HG03469 (cell line): ENCODE measurements at regions not wholly inside any gene's neighbourhood (a gene's known extent, or its start where the extent isn't known, plus 50 kb on each side); places are given as distances from the start of the nearest gene placed in this dataset.
"Not testable (repeated sequence)": the region's sequence is repeated elsewhere in the genome, so short reads cannot be mapped to it uniquely, and the experiment has no call there.

Experiments used
- ATAC-seq: cut with Tn5 transposase; IDR thresholded peaks from one replicate; pipeline ENCODE4 v1.9.1; 2021; ENCODE audit warnings: mild to moderate bottlenecking, moderate library complexity, moderate number of reproducible peaks; ENCODE audit not compliant: unreplicated experiment

DNA sequence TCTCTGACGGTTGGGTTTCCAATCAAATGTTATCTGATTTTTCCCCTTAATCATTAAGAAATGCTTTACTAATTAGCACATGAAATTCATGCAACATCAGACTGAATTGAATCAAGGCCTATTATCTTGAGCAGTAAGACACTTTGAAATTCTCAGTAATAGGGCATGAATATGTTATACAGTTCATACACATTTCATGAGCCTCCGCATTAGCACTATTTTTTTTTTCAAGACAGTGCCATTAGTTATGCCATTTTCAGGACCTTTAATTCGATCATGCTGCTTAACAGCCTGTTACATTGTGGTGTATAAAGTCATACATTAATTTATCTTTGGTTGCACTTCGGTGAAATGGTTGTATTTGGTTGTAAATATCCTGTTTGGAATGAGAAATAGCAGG lies 862.6 kb upstream of the GOT2 start:
- no peak for ATAC-seq

- ATAC-seq: no peak
Measured at GRCh38 chr16:59593194-59593661, 859.1 kb upstream of the GOT2 start.

- no peak for ATAC-seq
Measured at GRCh38 chr16:59591480-59591879, 857.4 kb upstream of the GOT2 start.

DNA sequence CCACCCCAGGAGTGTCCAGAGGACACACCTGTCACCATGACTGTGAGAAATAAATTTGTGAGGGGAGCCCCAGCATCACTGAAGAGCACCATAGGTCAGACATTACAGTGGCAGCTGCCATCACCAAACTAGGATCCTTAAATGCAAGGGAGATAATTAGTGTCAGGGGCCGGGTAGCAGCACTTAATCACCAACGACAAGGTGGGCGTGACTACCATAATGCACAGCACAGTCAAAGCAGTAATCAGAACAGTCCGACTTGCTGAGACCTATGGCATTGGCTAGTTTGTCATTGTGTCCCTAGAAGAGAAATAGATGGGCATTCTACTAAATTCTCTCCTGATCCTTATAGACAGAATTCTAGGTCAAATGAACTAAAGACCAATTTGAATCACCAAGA lies 856.7 kb upstream of the GOT2 start:
- ATAC-seq: no peak

GRCh38 chr16:59586331-59586730 lies 852.2 kb upstream of the GOT2 start:
- no peak for ATAC-seq

- no peak for ATAC-seq
Measured at GRCh38 chr16:59574296-59574695, 840.2 kb upstream of the GOT2 start.

GRCh38 chr16:59573528-59574271 lies 839.6 kb upstream of the GOT2 start:
- no peak for ATAC-seq

DNA sequence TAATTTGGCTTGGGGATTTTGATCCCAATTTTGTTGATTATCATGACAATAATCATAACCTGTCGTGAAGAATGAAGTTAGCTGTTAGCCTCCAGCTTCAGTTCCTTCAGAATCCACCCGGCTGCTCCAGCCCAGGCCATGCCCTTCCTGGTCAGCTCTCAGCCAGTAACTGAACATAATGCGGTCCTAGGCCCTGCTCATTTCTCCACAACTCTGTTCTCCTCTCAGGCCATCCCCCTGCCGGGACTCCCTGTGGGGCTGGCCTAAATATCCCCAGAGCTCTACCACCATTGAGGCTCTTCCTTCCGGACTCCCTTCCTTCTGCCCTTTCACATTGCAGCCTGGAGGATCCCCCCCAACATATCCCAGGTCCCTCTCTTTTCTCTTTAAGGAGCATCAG lies 833.4 kb upstream of the GOT2 start:
- ATAC-seq: no peak

DNA sequence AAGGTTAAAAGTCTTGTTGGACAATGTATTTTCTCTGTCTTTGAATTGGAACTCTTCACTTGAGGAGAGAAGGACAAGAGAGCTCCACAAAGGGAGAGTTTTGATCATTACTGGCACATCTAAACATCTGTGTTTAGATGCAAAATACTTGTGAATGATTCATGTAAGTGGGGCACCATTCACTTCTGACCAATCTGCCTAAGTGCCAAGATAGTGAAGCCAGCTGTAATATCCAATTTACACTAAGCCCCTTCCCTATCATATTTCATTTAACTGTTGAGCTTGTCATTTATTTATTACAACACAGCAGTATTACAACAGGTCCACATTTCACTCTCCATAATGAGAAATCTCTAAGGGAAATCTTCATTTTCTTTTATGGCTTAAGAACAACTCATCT lies 832.3 kb upstream of the GOT2 start:
- ATAC-seq: no peak

- ATAC-seq: no peak
Measured at GRCh38 chr16:59558679-59559078, 824.6 kb upstream of the GOT2 start.

DNA sequence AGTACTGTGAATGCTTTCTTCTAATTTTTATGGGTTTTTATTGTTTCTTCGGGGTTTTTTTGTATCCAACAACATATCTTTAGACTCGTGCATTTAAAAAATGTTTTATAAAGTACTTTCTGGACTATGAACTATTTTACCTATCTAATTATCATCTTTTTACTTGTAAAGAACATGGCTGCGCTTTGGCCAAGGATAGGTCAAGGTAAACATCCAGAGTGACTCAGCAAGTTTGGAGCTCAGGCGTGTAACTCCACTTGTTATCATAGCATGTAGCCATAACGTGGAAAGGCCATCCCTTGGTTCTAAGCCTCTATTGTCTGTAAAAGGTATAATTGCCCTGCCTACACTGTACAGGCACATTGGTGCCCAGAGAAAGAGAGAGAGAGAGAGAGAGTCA lies 818.0 kb upstream of the GOT2 start:
- ATAC-seq: no peak

GRCh38 chr16:59545721-59546120 lies 811.6 kb upstream of the GOT2 start:
- ATAC-seq: no peak

DNA sequence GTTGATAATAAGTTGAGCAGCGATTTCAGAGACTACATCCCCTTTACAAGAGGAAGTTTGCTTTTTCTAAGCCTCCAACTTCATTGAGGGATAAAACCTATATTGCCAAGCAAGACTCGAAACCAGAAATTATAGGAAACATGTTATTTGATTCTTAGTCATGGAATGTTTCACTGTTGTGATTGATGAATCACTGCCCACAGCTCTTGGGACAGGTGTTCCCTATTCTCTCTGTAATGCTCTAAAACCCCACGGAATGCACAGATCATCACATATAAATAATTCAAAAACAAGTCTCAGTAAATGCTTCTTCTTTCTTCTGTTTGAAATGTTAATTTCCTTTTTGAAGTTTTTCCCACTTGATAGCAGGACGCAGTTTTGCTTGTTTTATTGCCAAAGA lies 809.5 kb upstream of the GOT2 start:
- no peak for ATAC-seq

- no peak for ATAC-seq
Measured at GRCh38 chr16:59540621-59541020, 806.5 kb upstream of the GOT2 start.

DNA sequence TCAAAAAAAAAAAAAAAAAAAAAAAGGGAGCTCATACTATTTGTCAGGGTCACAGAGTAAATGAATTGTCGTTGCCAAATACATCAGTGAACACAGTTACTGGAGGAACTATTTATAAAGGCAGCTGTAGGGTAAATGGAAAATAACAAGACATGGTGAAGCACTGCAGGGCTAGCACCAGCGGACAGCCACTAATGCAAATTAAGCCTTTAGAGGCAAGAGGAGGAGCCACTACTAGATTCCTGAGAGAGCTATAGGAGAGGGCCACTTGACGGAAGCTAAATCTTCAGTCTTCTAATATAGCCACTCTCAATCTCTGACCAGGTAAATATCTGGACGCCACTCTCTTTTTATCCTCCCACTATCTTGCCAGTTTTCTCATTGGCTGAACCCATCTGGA lies 801.2 kb upstream of the GOT2 start:
- ATAC-seq: no peak

DNA sequence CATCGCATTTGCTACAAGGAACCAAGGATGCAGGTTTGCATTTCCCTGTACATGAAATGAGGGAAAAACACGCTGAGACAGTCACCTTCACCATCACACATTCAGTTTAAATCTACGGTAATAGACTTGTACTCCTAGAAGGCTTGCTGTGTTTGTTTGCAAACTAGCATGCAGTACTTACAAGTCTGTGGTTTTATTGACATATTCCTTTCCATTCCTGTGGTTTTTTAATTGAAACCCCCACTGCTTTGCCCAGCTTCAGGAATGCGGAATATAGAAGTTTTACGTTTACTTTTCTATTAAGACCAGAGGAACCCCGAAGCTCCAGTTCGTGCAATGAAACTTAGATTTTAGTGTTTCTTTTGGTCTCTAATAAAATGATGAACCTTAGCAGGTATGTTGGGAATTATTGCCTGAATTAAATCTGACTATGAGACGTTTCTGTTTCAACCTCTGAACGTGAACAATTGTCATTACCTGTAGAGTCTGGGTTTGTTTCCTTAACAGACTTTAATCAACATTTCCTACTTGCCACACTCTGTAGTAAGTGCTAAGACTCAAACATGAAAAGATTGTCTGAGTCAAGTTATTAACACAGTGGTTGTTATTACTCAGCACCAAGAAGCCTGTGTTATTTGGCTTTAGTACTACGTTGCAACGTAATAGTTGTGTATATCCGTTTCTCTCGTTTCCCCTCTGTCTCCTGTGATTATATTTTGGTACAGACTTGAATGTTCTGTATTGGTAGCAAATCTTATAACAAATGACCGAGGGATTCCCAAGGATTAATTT lies 793.3 kb upstream of the GOT2 start:
- ATAC-seq: no peak

GRCh38 chr16:59522826-59523225 lies 788.7 kb upstream of the GOT2 start:
- no peak for ATAC-seq

GRCh38 chr16:59518721-59519120 lies 784.6 kb upstream of the GOT2 start:
- not testable (repeated sequence) for ATAC-seq

- ATAC-seq: no peak
Measured at GRCh38 chr16:59514651-59515050, 780.5 kb upstream of the GOT2 start.

DNA sequence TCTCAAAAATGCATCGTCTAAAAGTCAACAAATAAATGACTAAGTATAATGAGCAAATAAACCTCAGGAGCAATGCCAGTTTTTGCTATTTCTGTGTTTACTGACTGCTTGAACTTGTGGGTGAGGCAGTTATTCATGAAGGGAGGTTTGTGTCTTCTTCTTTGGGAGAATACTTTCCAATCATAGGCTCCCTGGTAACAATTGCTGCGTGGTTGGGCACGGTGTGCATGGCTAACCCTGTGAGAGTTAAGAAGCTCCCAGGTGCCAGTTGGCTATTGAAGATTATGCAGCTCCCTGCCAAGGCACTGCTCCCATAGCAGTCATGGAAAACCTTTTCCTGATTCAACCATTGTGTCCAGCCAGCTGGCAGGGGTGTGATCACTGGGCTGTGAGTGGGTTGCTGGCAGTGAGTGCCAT lies 775.9 kb upstream of the GOT2 start:
- no peak for ATAC-seq

GRCh38 chr16:59500601-59501000 lies 766.5 kb upstream of the GOT2 start:
- ATAC-seq: no peak

- ATAC-seq: no peak
Measured at GRCh38 chr16:59487067-59487466, 753.0 kb upstream of the GOT2 start.
